Upper lobe of right lung (tissue), 1 donor: ENCODE measurements at regions not wholly inside any gene's neighbourhood (a gene's known extent, or its start where the extent isn't known, plus 50 kb on each side); places are given as distances from the start of the nearest gene placed in this dataset.
"Not testable (repeated sequence)": the region's sequence is repeated elsewhere in the genome, so short reads cannot be mapped to it uniquely, and the experiment has no call there.

ENCODE experiments used
- ATAC-seq: fragments of 200-7000 bp; cut with Tn5 transposase; one replicate; pipeline ENCODE4 v1.9.1; 2020; ENCODE audit warnings: mild to moderate bottlenecking, moderate library complexity
- DNase-seq: peaks from one replicate; pipeline ENCODE4 v3.0.0-alpha.2; 2020
- H3K27ac ChIP-seq: fragments of 200-600 bp; one replicate; pipeline ENCODE4 v1.8.0; 2022
- H3K27me3 ChIP-seq: fragments of 200-600 bp; one replicate; pipeline ENCODE4 v1.8.0; 2022; ENCODE audit warnings: mild to moderate bottlenecking
- H3K36me3 ChIP-seq: fragments of 200-600 bp; one replicate; pipeline ENCODE4 v1.8.0; 2022
- H3K4me1 ChIP-seq: fragments of 200-600 bp; one replicate; pipeline ENCODE4 v1.8.0; 2022
- H3K4me3 ChIP-seq: fragments of 200-600 bp; one replicate; pipeline ENCODE4 v1.8.0; 2022; ENCODE audit warnings: mild to moderate bottlenecking
- H3K9me3 ChIP-seq: fragments of 200-600 bp; one replicate; pipeline ENCODE4 v1.8.0; 2022
- CTCF ChIP-seq: fragments of 200-600 bp; IDR thresholded peaks from one replicate; pipeline ENCODE4 v1.8.0; 2022; ENCODE audit warnings: antibody characterized with exemption
- intact Hi-C: fragments of 100-400 bp; cut with DNase I; formaldehyde crosslinking; loops from one replicate; pipeline ENCODE4 v1.11.0; 2022
- donor health status: DM: no; HTN: yes; CAD: no; lungs with severe emphysema.

- no peaks in the 10 kb centered on the region for H3K4me1 ChIP-seq
- H3K9me3 ChIP-seq, result no peaks in the 10 kb centered on the region
- no peak overlapping the region for H3K27ac ChIP-seq
- intact Hi-C loops, result no loop called here
- DNase-seq (no peak), ATAC-seq (no peak)
- no peak for TF ChIP-seq CTCF
- H3K36me3 ChIP-seq, result no peaks in the 10 kb centered on the region
- no peaks in the 10 kb centered on the region for H3K27me3 ChIP-seq
- no peak overlapping the region for H3K4me3 ChIP-seq
Measured at GRCh38 chr1:222189218-222189617, 358.7 kb downstream of the HHIPL2 start.

GRCh38 chr1:222187566-222188332, 360.2 kb downstream of the HHIPL2 start:
- no peak for ATAC-seq
- DNase-seq, result no peak
- H3K4me3 ChIP-seq, result no peak overlapping the region
- no peaks in the 10 kb centered on the region for H3K4me1 ChIP-seq
- TF ChIP-seq CTCF, result no peak
- intact Hi-C loops, result no loop called here
- H3K9me3 ChIP-seq, result no peaks in the 10 kb centered on the region
- H3K27ac ChIP-seq, result no peak overlapping the region
- no peaks in the 10 kb centered on the region for H3K36me3 ChIP-seq
- H3K27me3 ChIP-seq, result no peaks in the 10 kb centered on the region

- no peak for ATAC-seq
- no peak overlapping the region for H3K4me3 ChIP-seq
- no peak overlapping the region for H3K27ac ChIP-seq
- no peaks in the 10 kb centered on the region for H3K27me3 ChIP-seq
- DNase-seq, result no peak
- no peaks in the 10 kb centered on the region for H3K4me1 ChIP-seq
- H3K9me3 ChIP-seq, result no peaks in the 10 kb centered on the region
- intact Hi-C loops, result no loop called here
- no peak for TF ChIP-seq CTCF
- H3K36me3 ChIP-seq, result no peaks in the 10 kb centered on the region
Measured at GRCh38 chr1:222182641-222183040, 365.3 kb downstream of the HHIPL2 start.

- no peaks in the 10 kb centered on the region for H3K36me3 ChIP-seq
- H3K27me3 ChIP-seq, result no peaks in the 10 kb centered on the region
- H3K9me3 ChIP-seq, result no peaks in the 10 kb centered on the region
- H3K27ac ChIP-seq, result no peak overlapping the region
- no peaks in the 10 kb centered on the region for H3K4me1 ChIP-seq
- H3K4me3 ChIP-seq, result no peak overlapping the region
- intact Hi-C loops, result no loop called here
- DNase-seq (no peak), ATAC-seq (no peak)
- no peak for TF ChIP-seq CTCF
Measured at GRCh38 chr1:222181191-222181590, 366.7 kb downstream of the HHIPL2 start.

GRCh38 chr1:222177496-222177895, 370.4 kb downstream of the HHIPL2 start:
- H3K27me3 ChIP-seq, H3K27ac ChIP-seq, intact Hi-C loops, ATAC-seq, H3K36me3 ChIP-seq, H3K9me3 ChIP-seq, H3K4me3 ChIP-seq, H3K4me1 ChIP-seq, DNase-seq: not testable (repeated sequence)

- peaks cover 9% of the 10 kb centered on the region for H3K9me3 ChIP-seq
- no peaks in the 10 kb centered on the region for H3K27me3 ChIP-seq
- peak; percentile 49 for TF ChIP-seq CTCF
- no peak overlapping the region for H3K27ac ChIP-seq
- H3K4me1 ChIP-seq, result no peaks in the 10 kb centered on the region
- no peak overlapping the region for H3K4me3 ChIP-seq
- H3K36me3 ChIP-seq, result no peaks in the 10 kb centered on the region
- intact Hi-C loops, result no loop called here
- DNase-seq, result no peak
- peak; percentile 72 for ATAC-seq
Measured at GRCh38 chr1:222171005-222171404, 376.9 kb downstream of the HHIPL2 start.
